ENCODE measurements at regions not wholly inside any gene's neighbourhood (a gene's known extent, or its start where the extent isn't known, plus 50 kb on each side); places are given as distances from the start of the nearest gene placed in this dataset.
"Not testable (repeated sequence)": the region's sequence is repeated elsewhere in the genome, so short reads cannot be mapped to it uniquely, and the experiment has no call there.

DNA sequence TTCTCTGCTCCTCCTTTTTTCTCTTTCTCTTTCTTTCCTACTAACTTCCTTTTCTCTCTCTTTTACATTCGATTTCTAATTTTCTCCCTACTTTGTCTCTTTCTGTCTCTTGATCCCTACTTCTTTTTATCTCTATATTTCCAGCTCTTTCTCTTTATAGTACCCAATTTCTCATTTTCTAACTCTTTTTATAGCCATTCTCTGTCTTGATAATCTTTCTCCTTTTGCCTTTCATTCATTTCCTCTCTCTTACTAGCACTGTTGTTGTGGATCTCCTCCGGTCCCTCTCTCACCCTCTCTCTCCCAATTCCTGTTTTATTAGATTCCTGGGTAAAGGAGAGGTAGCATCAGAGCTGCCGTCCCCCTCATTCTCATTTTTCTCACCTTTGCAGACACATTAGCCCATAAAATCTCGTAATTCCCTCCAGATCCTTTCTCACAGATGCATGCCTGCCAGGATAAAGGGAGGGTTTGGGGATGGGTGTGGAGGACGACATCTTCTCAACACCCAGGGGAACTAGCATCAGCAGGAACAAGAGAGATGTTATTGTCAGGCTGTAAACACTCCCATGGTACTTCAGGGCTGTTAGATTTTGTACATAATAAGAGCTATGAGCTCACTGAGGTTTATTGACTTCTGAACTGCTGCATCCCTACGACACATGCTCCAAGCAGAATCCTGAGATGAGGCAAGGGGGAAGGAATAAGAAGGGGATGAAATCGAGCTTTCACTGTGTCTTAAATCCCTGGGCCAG, 159.0 kb upstream of the GALNT2 start:
- in situ Hi-C loops (cut with HindIII; ENCODE audit: low sequenced_read_pairs), result no loop called here

DNA sequence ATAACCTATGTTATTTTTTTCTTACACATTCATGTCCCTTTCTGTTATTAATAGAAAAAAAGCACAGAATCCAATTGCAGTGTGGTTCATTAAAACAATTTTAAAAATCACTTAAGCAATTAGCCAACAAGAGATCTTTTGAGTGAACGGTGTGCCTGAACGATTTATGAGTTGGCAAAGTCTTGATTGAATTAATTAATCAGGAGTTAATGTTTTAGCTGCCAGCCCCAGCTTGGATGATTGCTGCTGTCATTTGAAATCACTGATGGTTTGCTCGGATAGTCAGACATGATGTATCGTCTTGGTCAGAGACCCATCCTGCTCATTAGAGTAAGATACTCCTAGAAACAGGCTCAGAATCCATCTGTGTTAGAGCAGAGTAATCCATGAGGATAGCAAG, 158.3 kb upstream of the GALNT2 start:
- in situ Hi-C loops (cut with HindIII; ENCODE audit: low sequenced_read_pairs), result no loop called here

DNA sequence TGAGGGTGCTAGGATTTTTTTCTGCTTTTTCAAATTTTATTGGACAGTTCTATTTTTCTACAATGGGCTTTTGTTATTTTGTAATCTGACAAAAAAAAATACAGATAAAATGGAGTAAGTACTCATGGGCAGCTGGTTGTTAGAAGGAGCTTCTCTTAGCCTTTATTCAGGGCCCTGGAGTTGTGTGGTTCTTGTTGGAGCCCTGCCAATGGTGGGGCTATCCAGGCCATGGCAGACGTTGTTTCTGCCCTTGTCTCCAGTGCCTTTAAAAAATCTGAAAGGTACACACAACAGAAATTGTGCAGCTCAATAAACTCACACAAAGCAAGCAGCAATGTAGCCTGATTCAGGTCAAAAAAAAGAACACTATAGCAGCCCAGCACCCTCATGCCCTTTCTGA, 153.5 kb upstream of the GALNT2 start:
- in situ Hi-C loops (cut with HindIII; ENCODE audit: low sequenced_read_pairs), result no loop called here

DNA sequence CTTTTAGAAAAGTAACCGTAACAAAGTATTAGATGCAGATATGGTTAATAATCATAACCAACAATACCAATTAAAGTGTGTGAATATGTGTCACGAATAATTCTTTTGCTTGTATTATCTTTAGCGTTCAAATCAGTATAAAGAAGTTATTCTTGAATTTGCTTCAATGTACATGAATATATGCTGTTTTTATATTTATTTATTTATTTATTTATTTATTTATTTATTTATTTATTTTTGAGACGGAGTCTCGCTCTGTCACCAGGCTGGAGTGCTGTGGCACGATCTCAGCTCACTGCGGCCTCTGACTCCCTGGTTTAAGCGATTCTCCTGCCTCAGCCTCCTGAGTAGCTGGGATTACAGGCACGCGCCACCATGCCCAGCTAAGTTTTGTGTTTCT, 147.6 kb upstream of the GALNT2 start:
- in situ Hi-C loops (cut with HindIII; ENCODE audit: low sequenced_read_pairs), result not testable (repeated sequence)

DNA sequence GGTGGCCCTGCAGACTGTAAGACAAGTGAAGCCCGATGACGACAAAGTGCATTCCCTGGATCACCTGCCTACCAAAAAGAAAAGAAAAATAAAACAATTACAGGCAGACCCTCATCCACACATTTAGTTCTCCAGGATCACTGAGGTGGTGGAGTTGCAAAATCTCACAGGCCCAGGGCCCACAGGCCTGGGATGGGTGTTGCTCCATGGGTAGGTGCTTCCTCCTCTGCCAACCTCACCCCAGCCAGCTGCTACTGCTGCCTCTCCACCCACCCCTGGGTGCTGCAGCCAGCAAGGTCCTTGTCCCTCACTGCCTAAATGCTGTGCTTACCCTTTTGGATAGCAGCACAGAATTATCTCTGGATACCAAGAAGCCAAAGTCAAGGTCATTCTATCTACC, 146.4 kb upstream of the GALNT2 start:
- in situ Hi-C loops (cut with HindIII; ENCODE audit: low sequenced_read_pairs), result no loop called here

DNA sequence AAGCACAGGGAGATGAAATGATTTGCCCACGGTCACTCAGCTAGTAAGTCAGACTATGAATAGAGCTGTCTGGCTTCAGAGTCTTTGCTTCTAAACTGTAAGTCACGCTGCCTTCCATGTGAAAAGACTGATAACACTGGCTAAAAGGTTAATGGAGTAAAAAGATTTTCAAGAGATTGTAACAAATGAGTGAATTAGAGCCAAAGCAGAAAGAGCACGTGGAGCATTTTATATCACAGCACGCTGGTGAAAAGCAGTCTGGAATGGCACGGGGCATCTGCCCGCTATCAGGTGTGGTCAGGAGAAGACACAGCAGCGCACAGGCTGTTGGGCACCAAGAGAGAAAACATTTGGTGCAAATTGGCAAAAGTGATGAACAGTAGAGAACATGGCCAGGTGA, 144.8 kb upstream of the GALNT2 start:
- in situ Hi-C loops (cut with HindIII; ENCODE audit: low sequenced_read_pairs), result no loop called here

DNA sequence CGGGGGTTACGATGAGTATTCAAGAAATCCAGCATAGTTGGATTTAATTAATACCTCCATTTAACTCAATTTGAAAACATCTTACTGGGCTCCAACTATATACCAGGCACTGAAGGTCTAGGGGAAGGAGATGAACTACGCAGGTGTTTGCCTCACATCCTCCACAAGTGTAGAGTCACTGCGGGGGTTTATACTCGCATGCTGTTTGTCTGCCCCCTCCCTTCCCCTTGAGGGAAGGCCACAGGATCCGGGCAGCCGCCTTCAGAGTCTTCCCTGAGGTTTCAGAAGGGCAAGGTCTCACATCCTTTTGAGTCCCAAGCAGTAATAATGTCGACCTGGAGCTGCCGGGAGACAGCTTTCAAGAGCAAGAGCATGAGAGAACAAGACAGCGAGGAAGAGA, 142.4 kb upstream of the GALNT2 start:
- in situ Hi-C loops (cut with HindIII; ENCODE audit: low sequenced_read_pairs), result no loop called here

DNA sequence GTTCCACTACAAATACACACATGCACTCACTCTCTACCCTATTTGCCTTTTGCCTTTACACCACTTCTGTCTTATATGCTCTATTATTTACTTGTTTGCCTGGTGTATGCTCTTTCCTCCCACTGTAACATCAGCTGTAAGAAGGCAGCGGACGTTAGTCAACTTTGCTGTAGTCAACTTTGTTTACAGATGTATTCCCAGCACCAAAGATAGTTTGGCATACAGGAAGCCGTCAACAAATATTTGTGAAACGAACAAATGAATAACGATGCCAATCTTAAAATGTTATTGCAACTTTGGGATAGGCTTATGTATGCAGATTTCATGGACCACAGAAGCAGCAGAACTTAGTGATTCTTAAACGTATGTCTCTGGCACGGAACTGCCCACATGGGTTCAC, 138.3 kb upstream of the GALNT2 start:
- in situ Hi-C loops (cut with HindIII; ENCODE audit: low sequenced_read_pairs), result no loop called here

DNA sequence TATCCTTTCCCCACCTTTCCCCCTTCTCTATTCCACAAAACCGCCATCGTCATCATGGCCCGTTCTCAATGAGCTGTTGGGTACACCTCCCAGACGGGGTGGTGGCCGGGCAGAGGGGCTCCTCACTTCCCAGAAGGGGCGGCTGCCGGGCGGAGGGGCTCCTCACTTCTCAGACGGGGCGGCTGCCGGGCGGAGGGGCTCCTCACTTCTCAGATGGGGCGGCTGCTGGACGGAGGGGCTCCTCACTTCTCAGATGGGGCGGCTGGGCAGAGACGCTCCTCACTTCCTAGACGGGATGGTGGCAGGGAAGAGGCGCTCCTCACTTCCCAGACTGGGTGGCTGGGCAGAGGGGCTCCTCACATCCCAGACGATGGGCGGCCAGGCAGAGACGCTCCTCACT, 135.3 kb upstream of the GALNT2 start:
- in situ Hi-C loops (cut with HindIII; ENCODE audit: low sequenced_read_pairs), result not testable (repeated sequence)

DNA sequence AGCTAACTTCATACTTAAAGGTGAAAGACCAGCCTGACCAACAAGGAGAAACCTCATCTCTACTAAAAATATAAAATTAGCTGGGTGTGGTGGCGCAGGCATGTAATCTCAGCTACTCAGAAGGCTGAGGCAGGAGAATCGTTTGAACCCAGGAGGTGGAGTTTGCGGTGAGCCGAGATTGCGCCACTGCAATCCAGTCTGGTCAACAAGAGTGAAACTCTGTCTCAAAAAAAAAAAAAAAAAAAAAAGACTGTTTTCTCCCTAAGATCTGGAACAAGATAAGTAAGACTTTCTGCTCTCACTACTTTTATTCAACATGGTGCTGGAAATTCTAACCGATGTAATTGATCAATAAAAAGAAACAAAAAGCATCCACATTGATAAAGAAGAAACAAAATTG, 131.9 kb upstream of the GALNT2 start:
- in situ Hi-C loops (cut with HindIII; ENCODE audit: low sequenced_read_pairs), result not testable (repeated sequence)

DNA sequence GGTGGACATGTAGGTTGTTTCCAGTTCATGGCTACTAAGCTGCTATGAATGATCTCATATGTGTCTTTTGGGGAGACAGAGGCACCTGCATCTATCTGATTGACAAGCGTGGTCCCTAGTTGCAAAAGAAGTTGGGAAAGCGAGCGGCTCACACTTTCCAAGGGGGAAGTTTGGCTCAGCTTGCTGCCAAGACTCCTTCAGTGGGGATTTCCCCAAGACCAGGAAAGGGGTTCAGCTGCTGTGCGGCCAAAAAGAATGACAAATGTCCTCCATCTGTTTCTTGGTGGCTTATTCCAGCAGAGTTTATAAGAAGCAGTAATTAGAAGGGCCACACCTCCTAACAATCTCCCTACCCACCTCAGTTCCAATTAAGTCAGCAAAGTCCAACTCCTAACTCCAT, 128.5 kb upstream of the GALNT2 start:
- in situ Hi-C loops (cut with HindIII; ENCODE audit: low sequenced_read_pairs), result no loop called here

DNA sequence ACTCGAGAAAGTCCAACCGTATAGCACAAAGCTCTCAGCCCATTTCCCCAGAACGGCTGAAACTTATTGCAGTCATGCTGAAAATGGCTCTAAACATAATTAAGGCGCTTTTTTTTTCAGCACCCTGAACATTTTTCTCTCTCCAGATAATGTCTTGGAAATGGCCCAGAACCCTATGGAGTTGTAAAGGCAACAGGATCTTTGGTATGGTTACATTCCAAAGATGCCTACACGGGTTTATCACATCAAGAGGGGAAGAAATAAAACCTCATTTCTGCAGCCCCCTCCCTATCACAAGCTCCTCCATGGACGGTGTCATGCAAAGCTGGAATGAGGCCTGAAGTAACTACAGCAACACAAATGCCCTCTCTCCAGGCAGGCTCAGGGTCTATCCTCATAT, 126.4 kb upstream of the GALNT2 start:
- in situ Hi-C loops (cut with HindIII; ENCODE audit: low sequenced_read_pairs), result no loop called here

DNA sequence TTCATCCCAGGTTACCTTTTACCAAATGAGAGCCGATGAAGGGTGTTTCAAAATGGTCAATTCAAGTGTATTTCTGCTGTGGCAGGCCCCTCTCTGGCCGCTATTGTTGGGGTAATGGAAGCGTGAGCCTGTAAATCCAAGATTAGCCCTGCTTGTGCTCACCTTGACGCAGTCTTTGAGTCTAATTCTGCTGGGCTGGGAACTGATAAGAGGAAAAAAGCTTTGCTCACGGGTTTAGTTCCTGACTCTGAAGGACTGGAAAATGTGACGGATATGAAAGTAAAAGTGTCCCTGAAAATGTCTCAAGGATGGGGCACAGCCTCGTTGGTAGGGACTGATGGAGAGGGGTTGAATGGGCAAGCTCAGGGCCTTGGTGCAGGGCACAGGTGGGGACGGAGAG, 125.9 kb upstream of the GALNT2 start:
- in situ Hi-C loops (cut with HindIII; ENCODE audit: low sequenced_read_pairs), result no loop called here

DNA sequence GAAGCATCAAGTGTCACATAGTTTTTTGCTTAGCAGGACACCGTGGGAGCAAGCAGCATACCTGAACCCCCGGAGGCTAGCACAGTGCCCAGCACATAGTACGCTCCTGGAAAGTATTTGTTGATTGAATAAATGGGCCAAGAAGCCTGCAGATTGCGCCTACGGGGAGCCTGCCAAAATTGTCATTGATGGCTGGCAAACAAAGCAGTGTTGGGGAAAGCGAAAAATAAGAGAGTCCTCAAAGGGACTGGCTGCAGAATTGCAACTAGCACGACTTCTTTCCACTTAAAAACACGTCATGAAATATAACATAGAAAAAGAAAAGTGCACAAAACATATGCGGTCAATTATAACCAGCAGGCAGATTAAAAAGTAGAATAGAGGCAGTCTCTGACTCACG, 125.2 kb upstream of the GALNT2 start:
- in situ Hi-C loops (cut with HindIII; ENCODE audit: low sequenced_read_pairs), result no loop called here

DNA sequence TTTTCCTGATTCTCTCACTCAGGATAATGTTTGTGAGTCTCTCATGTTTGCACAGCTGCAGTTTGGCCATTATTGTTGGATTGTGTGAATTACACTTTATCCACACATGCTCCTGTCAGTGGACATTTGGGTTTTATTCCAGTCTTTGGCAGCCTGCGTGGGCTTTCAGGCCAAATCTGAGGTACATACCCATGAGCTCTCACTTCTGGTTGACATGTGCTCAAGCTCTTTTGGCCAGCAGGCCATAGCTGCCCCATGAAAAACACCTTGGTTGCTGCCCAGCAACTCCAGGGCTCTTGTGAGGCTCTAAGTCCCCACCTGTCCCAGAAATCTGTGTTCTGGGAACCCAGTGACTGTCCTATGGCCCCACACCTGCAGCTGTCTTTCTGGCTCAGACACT, 124.5 kb upstream of the GALNT2 start:
- in situ Hi-C loops (cut with HindIII; ENCODE audit: low sequenced_read_pairs), result no loop called here

DNA sequence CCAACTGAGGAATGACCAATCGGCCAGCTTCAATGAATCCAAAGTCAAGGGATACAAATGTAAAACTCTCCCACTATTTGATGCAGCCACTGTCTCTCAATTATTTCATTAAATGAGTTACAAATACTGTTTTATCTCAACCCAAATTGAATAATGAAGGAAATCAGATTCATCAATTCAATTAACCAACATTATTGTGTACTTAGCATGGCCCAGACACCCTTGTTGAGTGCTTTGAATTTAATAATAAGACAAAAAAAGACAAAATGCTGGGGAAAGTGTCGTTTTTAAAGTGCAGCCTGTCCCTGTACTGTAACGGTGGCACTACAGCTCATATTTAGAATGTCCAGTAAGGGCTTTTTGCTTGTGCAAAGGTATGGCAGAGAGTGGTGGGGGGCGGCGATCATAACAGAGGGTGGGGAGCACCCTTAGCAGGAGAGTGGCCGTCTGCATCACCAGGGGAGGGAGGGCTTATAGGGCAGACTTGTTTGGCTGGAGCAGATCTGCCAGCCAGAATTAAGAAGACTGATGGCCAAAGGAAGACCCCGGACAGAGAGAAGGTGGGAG, 123.8 kb upstream of the GALNT2 start:
- in situ Hi-C loops (cut with HindIII; ENCODE audit: low sequenced_read_pairs), result no loop called here

DNA sequence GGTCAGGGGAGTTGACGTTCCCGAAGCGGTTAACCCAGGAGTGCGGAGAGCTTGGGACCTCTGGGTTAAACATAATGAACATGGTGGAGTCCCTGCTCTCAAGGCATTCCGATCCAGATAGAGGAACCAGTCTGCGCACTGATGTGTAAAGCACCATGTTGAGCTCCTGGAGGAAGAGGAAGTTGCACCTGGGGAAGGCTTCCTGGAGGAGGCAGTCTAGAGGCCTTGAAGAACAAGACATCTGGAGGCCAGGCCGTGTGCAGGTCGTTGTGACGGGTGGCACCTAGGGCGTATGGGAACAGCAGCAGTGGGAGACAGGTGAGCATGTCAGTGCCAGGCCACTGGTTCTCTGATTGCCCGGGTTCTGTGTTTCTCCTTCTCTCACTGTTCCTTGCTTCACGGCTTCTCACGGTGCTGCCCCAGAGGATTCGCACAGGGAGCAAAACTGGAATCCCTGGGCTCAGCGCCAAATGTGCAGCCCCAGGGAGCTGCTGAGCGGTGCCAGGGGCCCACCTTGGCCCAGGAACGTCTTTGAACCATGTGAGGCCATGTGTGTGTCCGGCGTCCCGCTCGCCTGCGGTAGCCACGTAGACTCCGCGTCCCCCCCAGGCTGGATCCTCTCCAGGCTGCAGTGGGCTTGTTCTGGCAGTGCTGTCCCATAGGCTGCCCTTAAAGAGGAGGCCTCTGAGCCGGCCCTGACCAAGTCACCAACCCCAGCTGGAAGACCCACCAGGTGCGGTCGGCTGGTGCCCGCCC, 122.9 kb upstream of the GALNT2 start:
- in situ Hi-C loops (cut with HindIII; ENCODE audit: low sequenced_read_pairs), result no loop called here

DNA sequence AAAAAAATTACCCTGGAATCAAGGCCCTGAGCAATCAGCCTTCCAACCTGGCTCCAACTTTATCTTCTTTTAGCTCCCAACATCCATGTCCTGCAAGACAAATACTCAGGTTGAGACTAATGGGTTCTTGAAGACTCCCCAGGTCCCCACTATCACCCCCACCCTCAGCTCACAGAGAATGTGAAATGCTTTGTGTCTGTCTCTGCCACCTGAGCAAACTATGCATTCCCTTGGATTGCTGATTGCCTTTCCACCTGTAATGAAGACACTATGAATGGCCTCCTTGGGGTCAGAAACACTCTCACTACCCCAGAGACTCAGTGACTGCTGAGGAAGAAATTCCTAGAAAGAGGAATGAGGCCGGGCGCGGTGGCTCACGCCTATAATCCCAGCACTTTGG, 121.2 kb upstream of the GALNT2 start:
- in situ Hi-C loops (cut with HindIII; ENCODE audit: low sequenced_read_pairs), result no loop called here

DNA sequence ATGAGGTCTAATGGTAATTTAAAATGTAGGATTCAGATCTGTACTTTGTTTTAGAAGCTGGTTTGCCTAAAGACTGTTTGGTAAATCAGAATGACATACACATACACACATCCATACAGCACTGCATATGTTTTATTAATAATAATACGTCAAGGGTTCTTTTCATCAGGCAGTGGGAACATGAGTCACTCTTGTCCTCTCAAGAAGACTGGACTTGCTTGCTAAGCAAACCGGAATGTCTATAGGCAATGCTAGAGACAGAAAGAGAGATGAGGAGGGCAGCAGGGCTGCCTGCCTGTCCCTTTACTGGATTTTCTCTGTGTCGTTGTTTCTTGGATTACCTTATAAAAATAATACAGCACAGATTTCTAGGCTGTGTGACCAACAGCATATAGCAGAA, 119.1 kb upstream of the GALNT2 start:
- in situ Hi-C loops (cut with HindIII; ENCODE audit: low sequenced_read_pairs), result no loop called here

DNA sequence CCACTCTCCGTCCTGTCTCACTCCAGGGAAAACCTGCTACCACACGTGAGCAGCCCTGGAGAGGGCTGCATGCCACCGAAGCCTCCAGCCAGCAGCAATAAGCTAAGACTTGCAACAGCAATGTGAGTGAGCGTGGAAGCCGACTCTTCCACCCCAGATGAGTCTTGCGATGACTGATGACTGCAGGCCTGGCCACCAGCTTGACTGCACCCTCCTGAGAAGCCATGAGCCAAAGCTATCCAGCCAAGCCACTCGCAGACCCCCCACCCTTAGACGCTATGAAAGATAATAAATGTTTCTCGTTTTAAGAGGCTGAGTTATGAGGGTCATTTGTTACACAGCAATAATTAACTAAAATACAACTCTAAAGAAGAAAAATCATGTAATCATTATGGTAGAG, 118.6 kb upstream of the GALNT2 start:
- in situ Hi-C loops (cut with HindIII; ENCODE audit: low sequenced_read_pairs), result no loop called here

DNA sequence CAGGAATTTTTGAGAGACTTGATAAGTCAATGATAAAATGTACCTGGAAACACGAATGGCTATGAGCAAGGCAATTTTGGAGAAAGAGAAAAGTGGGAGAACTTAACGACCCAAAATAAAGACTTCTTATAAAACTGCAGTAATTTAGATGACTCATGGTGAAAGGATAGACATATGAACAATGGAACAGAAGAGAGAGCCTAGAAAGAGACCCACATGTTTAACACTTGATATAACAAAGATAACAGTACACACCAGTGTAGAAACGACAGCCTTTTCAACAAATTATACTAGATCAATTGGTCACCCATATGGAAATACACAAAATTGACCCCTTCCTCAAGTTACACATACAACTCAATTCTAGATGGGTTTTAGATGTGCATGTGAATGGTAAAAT, 117.5 kb upstream of the GALNT2 start:
- in situ Hi-C loops (cut with HindIII; ENCODE audit: low sequenced_read_pairs), result no loop called here

DNA sequence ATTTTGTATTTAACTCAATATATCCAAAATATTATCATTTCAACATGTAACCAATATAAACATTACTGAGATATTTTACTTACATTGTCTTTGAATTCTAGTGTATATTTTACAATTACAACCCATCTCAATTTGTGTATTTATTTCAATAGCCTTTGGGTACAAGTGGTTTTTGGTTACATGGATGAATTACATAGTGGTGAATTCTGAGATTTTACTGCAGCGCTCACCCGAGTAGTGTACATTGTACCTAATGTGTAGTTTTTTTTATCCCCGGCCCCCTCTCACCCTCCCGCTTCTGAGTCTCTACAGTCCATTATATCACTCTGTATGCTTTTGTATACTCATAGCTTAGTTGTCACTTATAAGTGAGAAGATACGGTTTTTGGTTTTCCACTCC, 117.0 kb upstream of the GALNT2 start:
- in situ Hi-C loops (cut with HindIII; ENCODE audit: low sequenced_read_pairs), result no loop called here

Data from DLD1 (cell line).